GM18505 (cell line): ENCODE measurements at regions not wholly inside any gene's neighbourhood (a gene's known extent, or its start where the extent isn't known, plus 50 kb on each side); places are given as distances from the start of the nearest gene placed in this dataset.

Experiments used
- ATAC-seq: cut with Tn5 transposase; IDR thresholded peaks from one replicate; pipeline ENCODE4 v1.9.1; 2021; ENCODE audit not compliant: unreplicated experiment
- POLR2A ChIP-seq: IDR thresholded peaks from 4 replicates; pipeline ENCODE4 v1.6.1; 2011; ENCODE audit warnings: borderline replicate concordance; ENCODE audit not compliant: insufficient read depth, insufficient read length; ENCODE audit errors: extremely low read depth

DNA sequence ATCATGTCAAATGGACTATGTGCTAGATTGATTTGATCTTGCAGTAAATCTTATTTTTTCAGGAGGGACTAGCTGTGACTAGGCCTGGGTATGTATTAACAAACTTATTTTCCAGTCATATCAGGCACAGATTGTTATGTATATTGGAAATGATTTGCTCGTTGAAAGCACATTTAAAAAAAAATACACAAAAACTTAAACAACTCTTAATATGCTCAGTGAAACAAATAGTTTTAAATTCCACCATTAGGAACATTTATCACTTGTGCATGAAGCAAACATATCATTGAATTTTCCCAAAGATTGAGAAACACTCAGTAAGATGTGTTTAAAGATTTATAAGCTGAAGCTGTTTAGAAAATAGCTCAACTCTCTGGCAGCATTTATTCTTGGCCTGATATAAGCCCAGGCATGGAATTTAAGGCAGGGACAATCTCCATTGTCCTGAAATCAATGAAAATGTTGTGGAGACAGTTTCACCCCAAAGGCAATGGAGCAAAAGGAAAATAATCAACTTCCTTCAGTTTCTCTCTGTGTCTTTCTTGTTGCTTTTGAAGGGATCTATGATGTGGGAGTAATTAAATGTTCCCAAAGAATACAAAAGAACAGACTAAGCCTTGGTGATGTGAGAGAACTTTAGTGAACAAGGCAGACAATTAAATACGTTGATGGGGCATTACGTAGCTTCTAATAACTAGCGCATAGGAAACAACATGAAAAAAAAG, 250.3 kb downstream of the GPR37 start:
- no peak for TF ChIP-seq POLR2A
- no peak for ATAC-seq

GRCh38 chr7:124514471-124514870, 251.1 kb downstream of the GPR37 start:
- no peak for ATAC-seq
- TF ChIP-seq POLR2A = no peak

- TF ChIP-seq POLR2A = no peak
- no peak for ATAC-seq
Measured at GRCh38 chr7:124497176-124497575, 268.4 kb downstream of the GPR37 start.

GRCh38 chr7:124489925-124490324, 275.7 kb downstream of the GPR37 start:
- no peak for TF ChIP-seq POLR2A
- ATAC-seq = no peak

- no peak for ATAC-seq
- TF ChIP-seq POLR2A = no peak
Measured at GRCh38 chr7:124489082-124489819, 276.3 kb downstream of the GPR37 start.

GRCh38 chr7:124482229-124482628, 283.4 kb downstream of the GPR37 start:
- no peak for ATAC-seq
- TF ChIP-seq POLR2A = no peak

DNA sequence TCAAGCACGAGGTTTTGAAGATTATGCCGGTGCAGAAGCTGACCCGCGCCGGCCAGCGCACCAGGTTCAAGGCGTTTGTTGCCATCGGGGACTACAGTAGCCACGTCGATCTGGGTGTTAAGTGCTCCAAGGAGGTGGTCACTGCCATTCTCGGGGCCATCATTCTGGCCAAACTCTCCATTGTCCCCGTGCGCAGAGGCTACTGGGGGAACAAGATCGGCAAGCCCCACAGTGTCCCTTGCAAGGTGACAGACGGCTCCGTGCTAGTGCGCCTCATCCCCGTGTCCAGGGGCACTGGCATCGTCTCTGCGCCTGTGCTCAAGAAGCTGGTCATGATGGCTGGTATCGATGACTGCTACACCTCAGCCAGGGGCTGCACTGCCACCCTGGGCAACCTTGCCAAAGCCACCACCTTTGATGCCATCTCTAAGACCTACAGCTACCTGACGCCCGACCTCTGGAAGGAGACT, 284.7 kb downstream of the GPR37 start:
- ATAC-seq = no peak
- no peak for TF ChIP-seq POLR2A

DNA sequence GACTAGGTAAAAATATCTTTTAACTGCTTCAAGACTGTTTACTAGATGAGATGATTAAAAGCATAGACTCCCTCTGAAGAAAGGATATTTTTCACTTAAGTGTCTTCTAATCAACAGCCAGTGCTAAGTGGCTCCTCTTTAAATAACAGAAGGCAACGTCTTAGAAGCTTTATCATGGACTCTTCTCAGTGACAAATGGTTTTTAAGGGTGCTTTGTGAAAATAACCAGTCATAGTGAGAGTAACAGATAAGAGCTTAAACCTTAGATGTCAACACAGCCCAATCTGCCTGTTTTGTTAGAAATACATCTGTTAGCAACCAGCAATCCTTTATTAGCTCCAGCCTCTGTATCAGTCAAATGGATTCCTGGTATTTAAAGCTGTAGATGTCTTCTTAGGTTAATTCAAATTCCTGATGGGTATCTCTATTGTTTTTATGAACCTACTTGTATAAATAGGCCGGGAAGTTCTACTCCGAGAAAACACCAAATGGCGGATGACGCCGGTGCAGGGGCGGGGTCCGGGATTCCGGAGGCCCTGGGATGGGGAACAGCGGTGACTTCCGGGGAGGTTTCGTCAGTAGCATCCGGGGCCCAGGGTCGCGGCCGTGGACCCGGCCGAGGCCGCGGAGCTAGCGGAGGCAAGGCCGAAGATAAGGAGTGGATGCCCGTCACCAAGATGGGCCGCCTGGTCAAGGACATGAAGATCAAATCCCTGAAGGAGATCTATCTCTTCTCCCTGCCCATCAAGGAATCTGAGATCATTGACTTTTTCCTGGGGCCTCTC, 285.4 kb downstream of the GPR37 start:
- no peak for TF ChIP-seq POLR2A
- ATAC-seq = no peak

DNA sequence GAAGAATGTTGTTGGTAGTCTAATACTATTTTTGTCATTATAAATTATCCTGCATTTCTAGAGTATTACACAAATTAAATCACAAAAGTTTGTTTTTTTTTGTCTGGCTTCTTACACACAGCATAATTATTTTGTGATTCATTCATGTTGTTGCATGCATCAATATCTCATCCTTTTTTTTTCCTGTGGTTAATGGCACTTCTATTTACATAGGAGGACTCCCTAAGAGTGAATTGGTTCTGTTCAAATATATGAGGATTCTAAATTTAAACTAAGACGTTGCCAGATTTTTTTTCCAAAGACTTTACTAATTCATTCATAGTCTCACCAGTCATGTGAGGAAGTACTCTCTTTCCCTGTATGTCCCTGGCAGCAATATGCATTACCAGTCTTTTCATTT, 303.3 kb downstream of the GPR37 start:
- no peak for ATAC-seq
- TF ChIP-seq POLR2A = no peak

GRCh38 chr7:124460555-124460954, 305.0 kb downstream of the GPR37 start:
- no peak for ATAC-seq
- TF ChIP-seq POLR2A = no peak

DNA sequence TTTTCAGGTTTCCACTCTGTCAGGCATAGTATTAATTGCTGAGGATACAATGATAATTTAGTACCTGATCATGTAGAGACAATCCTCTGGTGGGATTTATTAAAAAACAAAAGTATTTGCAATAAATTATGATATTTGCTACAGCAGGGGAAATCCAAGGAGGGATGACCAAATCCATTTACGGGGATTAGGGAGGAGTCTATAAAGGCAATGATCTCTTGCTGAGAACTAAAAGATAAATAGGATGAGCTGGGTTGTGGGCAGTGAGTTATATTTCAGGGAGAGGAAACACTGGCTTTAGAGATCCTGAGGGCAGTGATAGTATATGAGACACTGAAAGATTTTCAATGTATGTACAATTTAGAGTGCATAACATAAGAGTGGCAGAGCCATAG, 305.5 kb downstream of the GPR37 start:
- TF ChIP-seq POLR2A = no peak
- no peak for ATAC-seq

DNA sequence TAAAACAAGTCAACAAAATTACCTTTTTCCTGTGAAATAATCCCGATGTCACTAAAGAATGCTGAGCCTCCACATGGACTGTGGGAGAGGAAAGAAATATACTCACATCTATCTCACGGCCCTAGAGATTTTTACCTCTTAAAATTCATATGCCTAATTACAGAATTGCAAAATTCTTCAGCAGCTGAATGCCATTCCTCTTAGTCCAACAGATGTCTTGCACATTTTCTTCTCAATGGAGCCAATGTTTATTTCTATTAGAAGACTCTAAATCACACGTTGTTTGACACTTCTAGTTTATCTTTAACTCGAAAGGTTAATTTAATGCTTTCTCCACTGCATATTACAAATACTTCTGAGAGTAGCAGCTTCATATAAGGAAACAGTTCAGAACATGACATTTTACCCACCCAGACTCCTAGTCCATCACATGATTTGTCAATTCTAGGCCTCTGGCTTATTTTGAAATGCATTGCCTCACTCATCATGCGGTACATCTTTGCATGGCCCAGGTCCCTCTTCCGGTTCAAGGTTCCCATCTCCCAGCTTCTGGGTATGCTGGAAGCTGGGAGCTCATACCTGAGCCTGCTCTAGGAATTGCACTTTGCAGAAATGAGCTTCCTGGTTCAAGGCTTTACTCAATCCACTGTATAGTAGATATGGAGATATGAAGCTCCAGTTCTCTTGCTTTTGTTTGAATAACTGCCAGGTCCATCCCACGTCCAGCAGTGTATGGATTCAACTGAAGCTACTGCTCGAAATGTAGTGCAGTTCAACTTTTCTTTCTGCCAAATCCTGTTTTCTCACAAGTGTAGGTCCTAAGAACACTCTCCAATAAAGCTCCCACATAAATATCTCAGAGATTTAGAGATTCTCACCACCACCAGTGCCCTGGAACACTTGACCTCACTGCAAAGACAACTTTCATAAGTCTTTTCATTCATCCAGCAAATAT, 306.2 kb downstream of the GPR37 start:
- ATAC-seq = no peak
- no peak for TF ChIP-seq POLR2A
